RCC 7860 (cell line): ENCODE measurements at regions not wholly inside any gene's neighbourhood (a gene's known extent, or its start where the extent isn't known, plus 50 kb on each side); places are given as distances from the start of the nearest gene placed in this dataset.

ENCODE experiments used
- DNase-seq: peaks from one replicate; pipeline ENCODE4 v3.0.0-alpha.2; 2015; ENCODE audit warnings: low spot score
- FAIRE-seq: peaks from 2 replicates; lab custom pipeline; 2012; peaks lifted over from hg19 to GRCh38; lab: Jason Lieb, UNC

- DNase-seq (no peak), FAIRE-seq (no peak)
Observed at GRCh38 chr19:46944123-46944748, 75.4 kb upstream of the NPAS1 start.

GRCh38 chr19:46944918-46945628, 74.6 kb upstream of the NPAS1 start:
- FAIRE-seq, result no peak

GRCh38 chr19:46945694-46946489, 73.7 kb upstream of the NPAS1 start:
- DNase-seq, result no peak
- FAIRE-seq, result no peak

More at GRCh38 chr19:46944918-46945628, 74.6 kb upstream of the NPAS1 start:
- DNase-seq, result no peak

- FAIRE-seq (no peak), DNase-seq (no peak)
Observed at GRCh38 chr19:46946611-46947238, 72.9 kb upstream of the NPAS1 start.

- no peak for FAIRE-seq
- DNase-seq, result no peak
Observed at GRCh38 chr19:46947866-46948265, 71.8 kb upstream of the NPAS1 start.

- FAIRE-seq, result peak; percentile 81
- peak; percentile 51 for DNase-seq
Observed at GRCh38 chr19:46950526-46951170, 69.0 kb upstream of the NPAS1 start.

GRCh38 chr19:46951171-46951986, 68.3 kb upstream of the NPAS1 start:
- peak; percentile 95 for FAIRE-seq
- peak; percentile 98 for DNase-seq

GRCh38 chr19:46952874-46953273, 66.8 kb upstream of the NPAS1 start:
- FAIRE-seq, result no peak
- DNase-seq, result no peak

- no peak for FAIRE-seq
Observed at GRCh38 chr19:46953955-46954501, 65.6 kb upstream of the NPAS1 start.

GRCh38 chr19:46954502-46954992, 65.1 kb upstream of the NPAS1 start:
- FAIRE-seq, result no peak
- DNase-seq, result no peak

More at GRCh38 chr19:46953955-46954501, 65.6 kb upstream of the NPAS1 start:
- no peak for DNase-seq

- FAIRE-seq (peak; percentile 72), DNase-seq (peak; percentile 44)
Observed at GRCh38 chr19:46954993-46955812, 64.4 kb upstream of the NPAS1 start.

GRCh38 chr19:46955813-46956371, 63.7 kb upstream of the NPAS1 start:
- FAIRE-seq (no peak), DNase-seq (no peak)

- DNase-seq (no peak), FAIRE-seq (no peak)
Observed at GRCh38 chr19:46958532-46958931, 61.1 kb upstream of the NPAS1 start.

- FAIRE-seq (no peak), DNase-seq (peak; percentile 23)
Observed at GRCh38 chr19:46959894-46960556, 59.6 kb upstream of the NPAS1 start.

- FAIRE-seq (no peak), DNase-seq (no peak)
Observed at GRCh38 chr19:46962030-46962570, 57.5 kb upstream of the NPAS1 start.

GRCh38 chr19:46963093-46963734, 56.4 kb upstream of the NPAS1 start:
- FAIRE-seq, result peak; percentile 92

GRCh38 chr19:46967578-46968032, 52.0 kb upstream of the NPAS1 start:
- DNase-seq (peak; percentile 82), FAIRE-seq (peak; percentile 89)

More at GRCh38 chr19:46963093-46963734, 56.4 kb upstream of the NPAS1 start:
- peak; percentile 90 for DNase-seq
